Heart right ventricle (tissue), 16 donors: ENCODE measurements at regions not wholly inside any gene's neighbourhood (a gene's known extent, or its start where the extent isn't known, plus 50 kb on each side); places are given as distances from the start of the nearest gene placed in this dataset.

Experiments
- ATAC-seq, 8 donors: fragments of 200-7000 bp; cut with Tn5 transposase; one replicate each; pipeline ENCODE4 v1.9.1; 2020; ENCODE audit warnings: mild to moderate bottlenecking in 8 of 8, moderate library complexity in 8 of 8, moderate number of reproducible peaks in 1 of 8
- DNase-seq, 2 donors: peaks; one replicate each; pipeline ENCODE4 v3.0.0-alpha.2; 2020
- H3K27ac ChIP-seq, 10 donors: fragments of 200-600 bp; sonication (generic) in 2 of 10; one replicate each; pipeline versions ENCODE4 v1.5.0 to v1.8.0; 2020 to 2022; ENCODE audit warnings: mild to moderate bottlenecking in 3 of 10
- H3K27me3 ChIP-seq, 7 donors: fragments of 200-600 bp; one replicate each; pipeline ENCODE4 v1.8.0; 2021 to 2022; ENCODE audit warnings: mild to moderate bottlenecking in 2 of 7
- H3K36me3 ChIP-seq, 9 donors: fragments of 200-600 bp; sonication (generic) in 1 of 9; one replicate each; pipeline versions ENCODE4 v1.5.0 to v1.8.0; 2020 to 2022; ENCODE audit warnings: mild to moderate bottlenecking in 2 of 9
- H3K4me1 ChIP-seq, 9 donors: fragments of 200-600 bp; sonication (generic) in 1 of 9; one replicate each; pipeline versions ENCODE4 v1.5.0 to v1.8.0; 2020 to 2022; ENCODE audit warnings: mild to moderate bottlenecking in 4 of 9
- H3K4me3 ChIP-seq, 10 donors: fragments of 200-600 bp; sonication (generic) in 2 of 10; one replicate each; pipeline versions ENCODE4 v1.5.0 to v1.8.0; 2020 to 2022; ENCODE audit warnings: mild to moderate bottlenecking in 7 of 10, moderate library complexity in 2 of 10
- H3K9me3 ChIP-seq, 11 donors: fragments of 200-600 bp in 10 of 11; sonication (generic) in 2 of 11; one replicate each; pipeline versions ENCODE4 v1.5.0 to v1.8.0; 2013 to 2022; ENCODE audit warnings: mild to moderate bottlenecking in 2 of 11, control low read depth in 1 of 11, moderate library complexity in 1 of 11
- CTCF ChIP-seq, 9 donors: fragments of 200-600 bp; sonication (generic) in 2 of 9; IDR thresholded peaks; one replicate each; pipeline versions ENCODE4 v1.5.0 to v1.8.0; 2021 to 2022; ENCODE audit warnings: antibody characterized with exemption in 9 of 9, mild to moderate bottlenecking in 5 of 9, moderate library complexity in 1 of 9
- WGBS, 2 donors: extraction: QIAGEN DNeasy Blood & Tissue Kit; methylation state at CpG; one replicate each; pipeline ENCODE4 v1.1.7; 2013; ENCODE audit warnings: inconsistent platforms in 1 of 2; 5-methylcytosine and 5-hydroxymethylcytosine counted together
- intact Hi-C, 10 donors: fragments of 100-400 bp; cut with DNase I; formaldehyde crosslinking; loops; one replicate each; pipeline versions ENCODE4 v1.11.1 to v1.14.2; 2022
- donor health status: Arrhythmogenic right ventricular cardiomyopathy.
- donor health status: ischemic (EF 13 %, LVEDD 7.1; RV severe dilation, severe dysfunction).
- donor health status: healthy with polysubstance abuse.
- donor health status: DM: no; HTN: yes; CAD: no.
- donor health status: DM: no; HTN: no; CAD: no.
- donor health status: ischemic (EF 25% LVEDD 6.9; RV normal size, moderate dysfunction).
- donor health status: ischemic (EF 25% LVEDD 5.7; RV mildly dilated, moderate dysfunction).
- donor health status: healthy.
- donor health status: DM: yes; HTN: yes; CAD: no.
- donor health status: Ischemic cardiomyopathy.
- donor health status: ischemic (EF 35%, LVEDD 5.7; RV mildly dilated, moderate dysfunction).
- donor health status: nonischemic (EF 11% LVEDD 7.7; RV severe dilation, severe dysfunction).
- donor health status: DM: yes; HTN: yes; CAD: no.
- donor health status: PGD.
- donor health status: ischemic (EF 29% LVEDD 5.4; RV normal size, mild dysfunction).
- donor health status: nonischemic (EF 23%, LVEDD 6.1; RV moderate dilation, normal function).

DNA sequence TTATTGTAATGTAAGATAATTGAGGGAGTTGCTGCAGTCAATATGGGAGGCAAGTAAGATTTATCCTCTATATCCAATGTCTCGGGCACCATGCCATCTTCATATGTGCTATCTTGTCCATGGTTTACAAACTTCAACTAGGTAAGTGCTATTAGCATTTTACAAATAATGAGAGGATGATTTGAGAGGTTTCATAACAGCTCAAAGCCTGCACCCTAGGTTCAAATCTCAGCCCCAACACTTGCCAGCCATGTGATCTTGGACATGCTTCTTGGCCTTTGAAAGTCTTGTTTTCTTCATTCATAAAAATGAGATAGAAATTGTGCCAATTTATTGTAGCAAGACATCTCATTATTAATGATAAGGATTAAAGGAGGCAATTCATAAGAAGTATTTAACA is 108.8 kb downstream of the RND3 start:
- Histone ChIP-seq H3K36me3 (no peaks in the 10 kb centered on the region), H3K4me1 (peaks cover 0 to 7% (median 0%) of the 10 kb centered on the region in 9 donors), H3K9me3 (peaks cover 0 to 14% (median 8%) of the 10 kb centered on the region in 11 donors), H3K27ac (no peak overlapping the region), H3K4me3 (no peak overlapping the region), H3K27me3 (no peaks in the 10 kb centered on the region)
- DNase-seq (no peak), ATAC-seq (no peak)
- intact Hi-C loops = no loop called here
- 100% methylated on average over 1 of the region's 1 CpG for WGBS, 2 donors
- no peak for TF ChIP-seq CTCF (IDR thresholded peaks at IDR 0.05)

GRCh38 chr2:150376553-150377335 is 110.7 kb downstream of the RND3 start:
- Histone ChIP-seq H3K4me3 (no peak overlapping the region), H3K27ac (peak overlapping the region in 2 of 10 donors; percentile 13 to 14), H3K9me3 (peaks cover 0 to 14% (median 0%) of the 10 kb centered on the region in 11 donors), H3K36me3 (no peaks in the 10 kb centered on the region), H3K4me1 (peaks cover 0 to 7% (median 0%) of the 10 kb centered on the region in 9 donors), H3K27me3 (no peaks in the 10 kb centered on the region)
- no peak for TF ChIP-seq CTCF (IDR thresholded peaks at IDR 0.05)
- DNase-seq = no peak
- 72 to 82% methylated on average over 7 of the region's 7 CpGs for WGBS, 2 donors
- intact Hi-C loops = no loop called here
- ATAC-seq = peak in 4 of 8 donors; percentile 35 to 68 (median 55)

DNA sequence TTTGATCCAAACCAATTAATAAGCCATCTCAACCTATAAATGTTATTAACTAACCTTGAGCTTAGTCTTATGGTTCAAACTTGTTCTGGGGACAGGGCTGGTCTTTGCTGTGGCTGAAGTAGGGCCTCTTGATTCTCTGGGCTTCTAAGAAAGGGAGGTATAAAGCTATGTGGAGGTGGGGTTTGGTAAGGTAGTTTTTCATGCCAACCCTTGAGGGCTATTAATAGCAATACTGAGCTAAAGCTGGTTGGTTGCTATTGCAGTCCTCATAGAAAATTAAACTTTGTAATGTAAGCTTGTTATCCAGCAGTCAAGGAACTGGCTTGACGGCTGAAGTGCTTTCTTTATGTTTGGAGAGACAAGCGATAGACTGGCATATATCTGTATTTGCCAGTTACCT is 112.1 kb downstream of the RND3 start:
- peaks cover 0 to 7% (median 0%) of the 10 kb centered on the region in 9 donors for H3K4me1 ChIP-seq
- no peaks in the 10 kb centered on the region for H3K27me3 ChIP-seq
- H3K36me3 ChIP-seq = no peaks in the 10 kb centered on the region
- TF ChIP-seq CTCF (IDR thresholded peaks at IDR 0.05) = no peak
- no peak overlapping the region for H3K4me3 ChIP-seq
- peaks cover 0 to 14% (median 0%) of the 10 kb centered on the region in 11 donors for H3K9me3 ChIP-seq
- DNase-seq (no peak), ATAC-seq (no peak)
- intact Hi-C loops = no loop called here
- WGBS, 2 donors = 30 to 39% methylated on average over 2 of the region's 2 CpGs
- no peak overlapping the region for H3K27ac ChIP-seq

DNA sequence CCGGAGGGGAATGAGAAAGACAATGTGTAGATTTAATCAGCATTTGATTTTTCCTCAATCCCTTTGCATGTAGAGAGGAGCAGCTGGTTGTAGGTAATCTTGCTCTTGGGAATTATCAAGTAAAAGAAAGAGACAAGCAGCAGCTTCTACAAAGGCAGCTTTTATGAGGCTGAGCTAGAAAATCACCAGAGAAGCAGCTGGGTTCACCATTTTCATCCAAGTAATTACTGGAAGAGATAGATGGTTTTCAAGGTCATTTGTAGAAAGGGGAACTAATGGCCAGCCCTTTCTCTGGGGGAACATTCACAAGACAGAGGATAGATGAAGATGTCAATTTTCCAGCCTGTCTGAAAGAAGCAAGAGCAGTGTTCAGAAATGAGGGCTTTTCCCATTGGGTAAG is 113.0 kb downstream of the RND3 start:
- ATAC-seq = peak in 4 of 8 donors; percentile 19 to 61 (median 40)
- DNase-seq = peak in 1 of 2 donors; percentile 6
- TF ChIP-seq CTCF (IDR thresholded peaks at IDR 0.05) = no peak
- Histone ChIP-seq H3K4me3 (no peak overlapping the region), H3K4me1 (peaks cover 0 to 4% (median 0%) of the 10 kb centered on the region in 9 donors), H3K27me3 (no peaks in the 10 kb centered on the region), H3K36me3 (no peaks in the 10 kb centered on the region), H3K9me3 (peaks cover 0 to 14% (median 0%) of the 10 kb centered on the region in 11 donors), H3K27ac (no peak overlapping the region)
- WGBS, 2 donors = 66 to 82% methylated on average over 1 of the region's 1 CpG
- intact Hi-C loops = no loop called here
